Ovary (tissue), 7 donors: ENCODE measurements at regions not wholly inside any gene's neighbourhood (a gene's known extent, or its start where the extent isn't known, plus 50 kb on each side); places are given as distances from the start of the nearest gene placed in this dataset.

Experiments
- DNase-seq, 5 donors: peaks; one replicate each; pipeline ENCODE4 v3.0.0-alpha.2; 2019 to 2020
- H3K27ac ChIP-seq, 2 donors: fragments of 200-600 bp; one replicate each; pipeline versions ENCODE4 v1.5.1 to v1.8.0; 2019 to 2022
- H3K27me3 ChIP-seq: fragments of 200-600 bp; one replicate; pipeline ENCODE4 v1.8.0; 2022
- H3K36me3 ChIP-seq: fragments of 200-600 bp; sonication (generic); one replicate; pipeline ENCODE4 v1.5.1; 2019
- H3K4me1 ChIP-seq: one replicate; pipeline ENCODE4 v1.8.1; 2013; ENCODE audit warnings: mild to moderate bottlenecking, moderate library complexity; ENCODE audit not compliant: insufficient read depth
- H3K4me3 ChIP-seq: fragments of 200-600 bp; sonication (generic); one replicate; pipeline ENCODE4 v1.5.1; 2017
- H3K9me3 ChIP-seq, 2 donors: fragments of 200-600 bp in 1 of 2; sonication (generic) in 1 of 2; one replicate each; pipeline versions ENCODE4 v1.5.1 to v1.8.1; 2013 to 2019; ENCODE audit warnings: mild to moderate bottlenecking in 1 of 2, moderate library complexity in 1 of 2
- CTCF ChIP-seq, 3 donors: fragments of 450-650 bp in 2 of 3; fragments of 200-600 bp in 1 of 3; IDR thresholded peaks; one replicate each; pipeline versions ENCODE4 v1.5.1 to v1.8.0; 2016 to 2022; ENCODE audit warnings: antibody characterized with exemption in 3 of 3, mild to moderate bottlenecking in 1 of 3
- EP300 ChIP-seq: sonication (generic); formaldehyde crosslinking; IDR thresholded peaks from one replicate; pipeline ENCODE4 v1.6.1; 2017; ENCODE audit warnings: antibody characterized with exemption
- POLR2A ChIP-seq: fragments of 450-650 bp; IDR thresholded peaks from one replicate; pipeline ENCODE4 v1.6.1; 2017; ENCODE audit warnings: antibody characterized with exemption, mild to moderate bottlenecking, moderate library complexity
- WGBS, 3 donors: extraction: QIAGEN DNeasy Blood & Tissue Kit in 1 of 3; methylation state at CpG; one replicate each; pipeline versions ENCODE4 v1.1.5 to v1.1.7; 2013 to 2017; 5-methylcytosine and 5-hydroxymethylcytosine counted together
- intact Hi-C, 4 donors: fragments of 100-400 bp; cut with DNase I; formaldehyde crosslinking; loops; one replicate each; pipeline versions ENCODE4 v1.11.0 to v1.15.1; 2022 to 2023
- donor health status: DM: no; HTN: no; CAD: no; lungs with moderate emphysema.
- donor health status: DM: no; HTN: no; CAD: no.
- donor health status: Bipolar disorder and iron deficiency.
- donor health status: DM: no; HTN: no; CAD: no.
- donor health status: DM: yes; HTN: yes; CAD: no.

GRCh38 chr10:44477046-44477425 lies 92.1 kb upstream of the CXCL12 start:
- H3K27ac ChIP-seq = no peak overlapping the region
- no peak for DNase-seq
- peaks cover 8% of the 10 kb centered on the region for H3K4me1 ChIP-seq
- TF ChIP-seq POLR2A (no peak), EP300 (no peak), CTCF (IDR thresholded peaks at IDR 0.05) (no peak)
- H3K27me3 ChIP-seq = no peaks in the 10 kb centered on the region
- H3K36me3 ChIP-seq = no peaks in the 10 kb centered on the region
- whole genome bisulfite sequencing, 3 donors = 6 to 17% (median 15%) methylated on average over 1 of the region's 1 CpG
- no peaks in the 10 kb centered on the region for H3K9me3 ChIP-seq
- H3K4me3 ChIP-seq = no peak overlapping the region
- intact Hi-C loops = no loop called here

DNA sequence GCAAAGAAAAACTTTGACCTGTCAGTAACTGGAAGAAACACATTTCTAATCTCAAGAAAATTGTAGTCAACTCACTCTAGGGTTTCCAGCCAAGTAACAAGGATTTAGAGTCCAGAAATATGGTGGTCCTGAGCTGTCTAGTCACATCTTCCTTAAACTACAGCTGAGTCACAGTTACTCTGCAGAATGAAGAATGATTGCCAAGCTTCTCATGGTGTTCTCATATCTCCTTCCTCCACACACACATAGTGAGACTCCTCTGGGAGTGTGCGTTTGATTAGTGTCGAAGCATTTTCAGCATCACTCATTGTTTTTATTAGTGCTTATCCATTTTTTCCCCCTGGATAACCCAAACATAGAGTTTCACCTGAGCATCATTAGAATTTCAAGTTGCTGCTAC lies 93.1 kb upstream of the CXCL12 start:
- 37 to 56% (median 40%) methylated on average over 2 of the region's 2 CpGs for WGBS, 3 donors
- TF ChIP-seq EP300 (no peak), POLR2A (no peak), CTCF (IDR thresholded peaks at IDR 0.05) (no peak)
- Histone ChIP-seq H3K36me3 (no peaks in the 10 kb centered on the region), H3K4me1 (peaks cover 8% of the 10 kb centered on the region), H3K4me3 (no peak overlapping the region), H3K27me3 (no peaks in the 10 kb centered on the region), H3K27ac (no peak overlapping the region), H3K9me3 (no peaks in the 10 kb centered on the region)
- DNase-seq = no peak
- intact Hi-C loops = no loop called here

DNA sequence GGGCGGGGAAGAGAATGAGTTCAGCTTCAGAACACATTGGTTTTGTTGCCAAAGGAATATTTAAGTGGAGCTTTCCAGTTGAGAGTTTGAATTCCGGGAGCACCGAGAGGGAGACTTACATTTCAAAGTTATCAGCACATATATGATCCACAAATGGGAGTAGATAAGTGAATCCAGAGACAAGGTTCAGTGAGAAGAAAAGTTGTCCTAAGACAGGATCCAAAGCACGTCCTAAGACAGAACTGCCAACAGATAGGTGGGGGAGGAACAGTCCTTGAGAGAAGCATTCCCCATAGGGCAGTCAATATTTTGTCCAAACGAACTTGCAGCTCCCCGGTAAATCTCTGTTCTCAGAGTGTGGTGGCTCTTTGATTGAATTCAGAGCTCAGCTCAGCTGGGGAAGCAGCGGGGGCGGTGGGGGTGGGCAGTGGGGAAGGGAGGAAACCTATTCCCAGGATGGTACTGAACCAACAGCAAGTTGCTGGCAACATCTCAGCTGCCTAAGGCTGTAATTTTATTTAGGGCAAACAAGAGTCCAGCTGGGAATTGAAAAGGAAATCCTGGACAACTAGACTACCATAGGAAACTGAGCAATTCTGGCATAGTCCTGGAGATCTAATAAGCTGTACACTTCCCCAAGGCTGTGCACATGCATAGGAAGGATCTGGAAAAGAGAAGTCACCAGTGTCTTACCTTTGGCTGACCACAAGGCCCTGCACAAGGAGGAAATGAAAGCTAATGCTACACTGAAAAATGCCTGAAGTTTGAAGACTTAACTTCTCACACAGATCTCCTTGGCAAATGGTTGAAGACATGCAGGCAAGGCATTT lies 94.2 kb upstream of the CXCL12 start:
- no peak overlapping the region for H3K27ac ChIP-seq
- WGBS, 3 donors = 13 to 17% (median 16%) methylated on average over 8 of the region's 8 CpGs
- no peak for DNase-seq
- no peaks in the 10 kb centered on the region for H3K27me3 ChIP-seq
- intact Hi-C loops = no loop called here
- no peaks in the 10 kb centered on the region for H3K9me3 ChIP-seq
- H3K36me3 ChIP-seq = no peaks in the 10 kb centered on the region
- no peak overlapping the region for H3K4me3 ChIP-seq
- TF ChIP-seq EP300 (no peak), CTCF (IDR thresholded peaks at IDR 0.05) (no peak), POLR2A (no peak)
- H3K4me1 ChIP-seq = peaks cover 8% of the 10 kb centered on the region

- intact Hi-C loops = no loop called here
- Histone ChIP-seq H3K4me3 (no peak overlapping the region), H3K9me3 (no peaks in the 10 kb centered on the region), H3K4me1 (peaks cover 2% of the 10 kb centered on the region), H3K27me3 (no peaks in the 10 kb centered on the region), H3K27ac (no peak overlapping the region), H3K36me3 (no peaks in the 10 kb centered on the region)
- no peak for TF ChIP-seq EP300
- no peak for TF ChIP-seq POLR2A
- no peak for TF ChIP-seq CTCF (IDR thresholded peaks at IDR 0.05)
- WGBS, 3 donors = 2 to 23% (median 6%) methylated on average over 3 of the region's 3 CpGs
- DNase-seq = no peak
These were observed 107.8 kb upstream of the CXCL12 start for GRCh38 chr10:44492678-44493077.
